Suprapubic skin (tissue), 4 donors: ENCODE measurements at regions not wholly inside any gene's neighbourhood (a gene's known extent, or its start where the extent isn't known, plus 50 kb on each side); places are given as distances from the start of the nearest gene placed in this dataset.

Experiments used
- DNase-seq, 2 donors: peaks; one replicate each; pipeline ENCODE4 v3.0.0-alpha.2; 2019; ENCODE audit warnings: low spot score in 2 of 2
- H3K27ac ChIP-seq: fragments of 200-600 bp; sonication (generic); one replicate; pipeline ENCODE4 v1.5.1; 2019
- H3K27me3 ChIP-seq: fragments of 200-600 bp; sonication (generic); one replicate; pipeline ENCODE4 v1.5.1; 2019
- H3K36me3 ChIP-seq: fragments of 200-600 bp; sonication (generic); one replicate; pipeline ENCODE4 v1.5.1; 2019
- H3K4me1 ChIP-seq: fragments of 200-600 bp; sonication (generic); one replicate; pipeline ENCODE4 v1.5.1; 2019
- H3K4me3 ChIP-seq: fragments of 200-600 bp; sonication (generic); one replicate; pipeline ENCODE4 v1.5.1; 2019; ENCODE audit warnings: mild to moderate bottlenecking
- H3K9me3 ChIP-seq: fragments of 200-600 bp; sonication (generic); one replicate; pipeline ENCODE4 v1.5.1; 2019
- EP300 ChIP-seq: sonication (generic); formaldehyde crosslinking; IDR thresholded peaks from one replicate; pipeline ENCODE4 v1.6.1; 2017; ENCODE audit warnings: antibody characterized with exemption
- POLR2A ChIP-seq, 2 donors: fragments of 450-650 bp; IDR thresholded peaks; one replicate each; pipeline ENCODE4 v1.6.1; 2017; ENCODE audit warnings: antibody characterized with exemption in 2 of 2, mild to moderate bottlenecking in 2 of 2, moderate library complexity in 2 of 2
- POLR2AphosphoS5 ChIP-seq, 3 donors: sonication (generic); formaldehyde crosslinking; IDR thresholded peaks; one replicate each; pipeline ENCODE4 v1.6.1; 2017; ENCODE audit warnings: antibody characterized with exemption in 3 of 3
- WGBS: methylation state at CpG from one replicate; pipeline ENCODE4 v1.1.5; 2018; 5-methylcytosine and 5-hydroxymethylcytosine counted together
- TF ChIP-seq, protein P1 (sequence below), 2 donors: fragments of 200-600 bp in 1 of 2; fragments of 450-650 bp in 1 of 2; sonication (generic) in 1 of 2; IDR thresholded peaks; one replicate each; pipeline ENCODE4 v1.5.1; 2016 to 2019; ENCODE audit warnings: antibody characterized with exemption in 2 of 2, mild to moderate bottlenecking in 1 of 2, moderate library complexity in 1 of 2

DNA sequence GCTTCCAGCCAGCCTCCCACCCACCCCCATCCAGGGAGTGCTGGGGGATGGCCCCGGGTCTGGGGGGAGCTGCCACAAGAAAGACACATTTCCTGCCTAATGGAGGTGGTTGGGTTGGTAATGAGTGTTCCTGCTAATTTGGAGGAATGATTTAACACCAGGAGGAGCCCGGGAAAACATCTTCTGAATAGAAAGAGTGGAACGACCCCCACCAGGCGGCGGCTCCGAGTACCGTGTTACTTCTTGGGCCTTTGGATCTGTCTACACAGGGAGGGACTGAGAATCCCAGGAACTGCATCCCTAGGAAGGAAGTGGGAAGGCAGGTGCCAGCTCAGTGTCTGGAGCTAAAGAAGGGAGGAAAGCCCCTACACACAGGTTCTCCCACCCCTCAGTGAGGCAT lies 64.6 kb downstream of the TSPAN17 start:
- peaks cover 61% of the 10 kb centered on the region for H3K27me3 ChIP-seq
- whole genome bisulfite sequencing: 15% methylated on average over 7 of the region's 7 CpGs

DNA sequence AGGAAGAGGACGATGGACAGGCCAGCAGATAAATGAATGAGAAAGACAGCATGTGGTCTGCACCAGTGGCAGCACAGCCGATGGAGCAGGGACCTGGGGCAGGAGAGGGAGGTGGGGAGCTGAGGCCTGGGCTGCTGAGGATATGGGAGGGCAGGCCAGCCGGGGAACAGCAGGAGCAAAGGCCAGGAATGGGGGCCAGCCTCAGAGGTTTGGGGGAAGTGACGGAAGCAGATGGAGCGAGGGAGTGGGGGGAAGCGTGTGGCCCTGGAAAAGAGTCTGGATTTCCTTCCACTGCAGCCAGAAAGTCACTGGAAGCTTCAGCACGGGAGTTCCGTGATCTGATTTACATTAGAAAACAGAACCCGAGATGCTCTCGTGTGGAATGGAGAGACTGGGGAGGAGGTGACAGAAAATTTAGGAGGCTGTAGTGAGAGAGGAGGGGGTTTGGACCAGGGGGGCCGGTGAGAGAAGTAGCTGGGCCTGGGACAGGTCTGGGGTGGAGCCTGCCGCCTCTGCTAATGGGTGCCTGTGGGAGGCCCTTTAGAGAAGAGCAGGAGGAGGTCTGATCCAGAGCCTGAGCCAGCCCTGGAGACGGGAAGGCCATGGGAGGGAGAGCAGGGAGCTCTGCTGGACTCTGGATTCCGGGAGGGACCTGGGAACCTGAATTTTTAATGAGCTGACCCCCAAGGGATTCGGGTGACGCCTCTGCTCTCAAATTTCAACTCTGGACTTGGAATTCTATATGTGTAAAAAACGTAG lies 65.4 kb downstream of the TSPAN17 start:
- TF ChIP-seq, protein P1, sequence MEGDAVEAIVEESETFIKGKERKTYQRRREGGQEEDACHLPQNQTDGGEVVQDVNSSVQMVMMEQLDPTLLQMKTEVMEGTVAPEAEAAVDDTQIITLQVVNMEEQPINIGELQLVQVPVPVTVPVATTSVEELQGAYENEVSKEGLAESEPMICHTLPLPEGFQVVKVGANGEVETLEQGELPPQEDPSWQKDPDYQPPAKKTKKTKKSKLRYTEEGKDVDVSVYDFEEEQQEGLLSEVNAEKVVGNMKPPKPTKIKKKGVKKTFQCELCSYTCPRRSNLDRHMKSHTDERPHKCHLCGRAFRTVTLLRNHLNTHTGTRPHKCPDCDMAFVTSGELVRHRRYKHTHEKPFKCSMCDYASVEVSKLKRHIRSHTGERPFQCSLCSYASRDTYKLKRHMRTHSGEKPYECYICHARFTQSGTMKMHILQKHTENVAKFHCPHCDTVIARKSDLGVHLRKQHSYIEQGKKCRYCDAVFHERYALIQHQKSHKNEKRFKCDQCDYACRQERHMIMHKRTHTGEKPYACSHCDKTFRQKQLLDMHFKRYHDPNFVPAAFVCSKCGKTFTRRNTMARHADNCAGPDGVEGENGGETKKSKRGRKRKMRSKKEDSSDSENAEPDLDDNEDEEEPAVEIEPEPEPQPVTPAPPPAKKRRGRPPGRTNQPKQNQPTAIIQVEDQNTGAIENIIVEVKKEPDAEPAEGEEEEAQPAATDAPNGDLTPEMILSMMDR (IDR thresholded peaks at IDR 0.05): no peak
- TF ChIP-seq POLR2A (IDR thresholded peaks at IDR 0.05) (no peak), POLR2AphosphoS5 (IDR thresholded peaks at IDR 0.05) (no peak), EP300 (no peak)
- DNase-seq: no peak
- H3K4me1 ChIP-seq: no peaks in the 10 kb centered on the region
- H3K9me3 ChIP-seq: peaks cover 3% of the 10 kb centered on the region
- peaks cover 69% of the 10 kb centered on the region for H3K27me3 ChIP-seq
- no peak overlapping the region for H3K27ac ChIP-seq
- 24% methylated on average over 17 of the region's 17 CpGs for WGBS
- H3K4me3 ChIP-seq: no peak overlapping the region
- no peaks in the 10 kb centered on the region for H3K36me3 ChIP-seq

More for the DNA sequence above, 64.6 kb downstream of the TSPAN17 start:
- DNase-seq: no peak
- Histone ChIP-seq H3K4me1 (no peaks in the 10 kb centered on the region), H3K36me3 (no peaks in the 10 kb centered on the region), H3K9me3 (peaks cover 3% of the 10 kb centered on the region), H3K27ac (no peak overlapping the region), H3K4me3 (no peak overlapping the region)
- no peak for TF ChIP-seq POLR2A (IDR thresholded peaks at IDR 0.05)
- no peak for TF ChIP-seq EP300
- TF ChIP-seq POLR2AphosphoS5 (IDR thresholded peaks at IDR 0.05): no peak
- TF ChIP-seq, protein P1 (IDR thresholded peaks at IDR 0.05): no peak

DNA sequence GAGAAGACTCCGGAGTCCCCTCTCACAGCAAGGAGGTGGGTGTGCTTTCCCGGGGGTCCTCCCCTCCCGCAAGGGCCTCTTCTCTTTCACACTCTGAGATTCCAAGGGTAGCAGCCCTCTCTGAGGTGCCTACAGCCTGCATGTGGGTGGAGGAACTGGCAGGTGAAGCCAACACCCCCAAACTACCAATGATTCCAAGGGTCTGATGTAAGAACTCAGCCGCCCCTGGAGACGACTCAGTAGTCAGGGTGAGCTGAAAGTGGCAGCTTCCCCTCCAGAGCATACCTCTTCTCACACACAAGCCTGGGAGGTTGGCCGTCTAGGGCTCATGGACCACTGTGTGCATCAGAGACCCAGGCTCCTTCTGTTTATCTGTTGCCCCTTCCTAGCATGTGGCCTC lies 66.1 kb downstream of the TSPAN17 start:
- peaks cover 74% of the 10 kb centered on the region for H3K27me3 ChIP-seq
- 67% methylated on average over 4 of the region's 6 CpGs for WGBS

DNA sequence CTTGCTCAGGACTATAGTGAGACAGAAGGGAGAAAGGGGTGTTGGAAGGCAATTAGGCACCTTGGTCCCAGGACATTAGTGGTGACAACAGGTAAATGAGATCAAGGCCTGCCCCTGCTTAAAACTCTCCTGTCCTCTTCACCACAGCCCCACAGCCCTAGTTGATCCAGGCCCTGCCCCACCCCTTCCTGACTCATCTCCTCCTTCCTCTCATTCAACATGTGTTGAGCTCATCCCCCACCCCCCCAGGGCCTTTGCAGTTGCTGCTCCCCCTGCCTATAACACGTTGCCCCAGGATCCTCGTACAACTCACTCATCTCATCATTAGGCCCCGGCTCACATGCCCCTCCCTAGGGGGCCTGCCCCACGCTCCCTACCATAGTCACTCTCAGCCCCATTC lies 66.8 kb downstream of the TSPAN17 start:
- peaks cover 3% of the 10 kb centered on the region for H3K9me3 ChIP-seq
- no peak for DNase-seq
- TF ChIP-seq, protein P1 (IDR thresholded peaks at IDR 0.05): no peak
- TF ChIP-seq POLR2AphosphoS5 (IDR thresholded peaks at IDR 0.05): no peak
- H3K27ac ChIP-seq: no peak overlapping the region
- no peaks in the 10 kb centered on the region for H3K4me1 ChIP-seq
- H3K4me3 ChIP-seq: no peak overlapping the region
- WGBS: 64% methylated on average over 4 of the region's 4 CpGs
- no peaks in the 10 kb centered on the region for H3K36me3 ChIP-seq
- H3K27me3 ChIP-seq: peaks cover 70% of the 10 kb centered on the region

More for the DNA sequence above, 66.1 kb downstream of the TSPAN17 start:
- Histone ChIP-seq H3K9me3 (peaks cover 3% of the 10 kb centered on the region), H3K36me3 (no peaks in the 10 kb centered on the region), H3K4me1 (no peaks in the 10 kb centered on the region), H3K4me3 (no peak overlapping the region), H3K27ac (no peak overlapping the region)
- TF ChIP-seq EP300 (no peak), POLR2A (IDR thresholded peaks at IDR 0.05) (no peak), POLR2AphosphoS5 (IDR thresholded peaks at IDR 0.05) (no peak)
- TF ChIP-seq, protein P1 (IDR thresholded peaks at IDR 0.05): no peak
- no peak for DNase-seq

DNA sequence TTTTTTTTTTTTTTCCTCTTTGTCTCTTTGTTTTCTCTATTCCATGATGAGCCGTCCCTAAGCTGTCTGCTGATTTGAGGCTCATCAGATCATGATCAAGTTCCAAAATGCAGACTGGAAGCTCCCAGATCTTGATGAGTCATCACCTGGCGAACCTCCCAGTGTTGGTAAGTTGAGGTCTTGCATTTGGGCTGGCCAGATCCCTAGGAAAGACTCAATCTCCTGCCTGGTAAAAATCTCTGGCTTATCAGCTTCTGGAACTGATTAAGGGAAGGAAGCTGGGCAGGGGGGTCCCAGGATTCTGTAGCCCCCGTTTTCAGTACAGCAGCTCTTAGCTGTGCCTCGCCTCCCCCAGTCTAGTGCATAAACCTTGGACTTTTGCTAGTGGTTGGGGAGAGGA lies 69.0 kb downstream of the TSPAN17 start:
- Histone ChIP-seq H3K36me3 (no peaks in the 10 kb centered on the region), H3K27me3 (peaks cover 67% of the 10 kb centered on the region), H3K4me1 (no peaks in the 10 kb centered on the region), H3K27ac (no peak overlapping the region), H3K9me3 (peaks cover 3% of the 10 kb centered on the region), H3K4me3 (no peak overlapping the region)
- DNase-seq: no peak
- TF ChIP-seq EP300 (no peak), POLR2AphosphoS5 (IDR thresholded peaks at IDR 0.05) (no peak), POLR2A (IDR thresholded peaks at IDR 0.05) (no peak)
- TF ChIP-seq, protein P1 (IDR thresholded peaks at IDR 0.05): no peak
- 32% methylated on average over 4 of the region's 4 CpGs for WGBS
